HL-60 (cell line): ENCODE measurements at regions not wholly inside any gene's neighbourhood (a gene's known extent, or its start where the extent isn't known, plus 50 kb on each side); places are given as distances from the start of the nearest gene placed in this dataset.

Source experiments
- GABPA ChIP-seq: IDR thresholded peaks from 2 replicates; pipeline ENCODE4 v1.6.1; 2012; ENCODE audit warnings: low read depth
- POLR2AphosphoS5 ChIP-seq: IDR thresholded peaks from 2 replicates; pipeline ENCODE4 v1.6.1; 2012; ENCODE audit warnings: low read depth
- TF ChIP-seq, protein P1 (sequence below): IDR thresholded peaks from one replicate; pipeline ENCODE4 v1.5.1; 2011; ENCODE audit warnings: low read length, control low read depth, inconsistent platforms; ENCODE audit not compliant: insufficient read depth
- TF ChIP-seq, protein P2 (sequence below): IDR thresholded peaks from 2 replicates; pipeline ENCODE4 v1.6.1; 2012; ENCODE audit warnings: low read depth; ENCODE audit not compliant: insufficient replicate concordance

DNA sequence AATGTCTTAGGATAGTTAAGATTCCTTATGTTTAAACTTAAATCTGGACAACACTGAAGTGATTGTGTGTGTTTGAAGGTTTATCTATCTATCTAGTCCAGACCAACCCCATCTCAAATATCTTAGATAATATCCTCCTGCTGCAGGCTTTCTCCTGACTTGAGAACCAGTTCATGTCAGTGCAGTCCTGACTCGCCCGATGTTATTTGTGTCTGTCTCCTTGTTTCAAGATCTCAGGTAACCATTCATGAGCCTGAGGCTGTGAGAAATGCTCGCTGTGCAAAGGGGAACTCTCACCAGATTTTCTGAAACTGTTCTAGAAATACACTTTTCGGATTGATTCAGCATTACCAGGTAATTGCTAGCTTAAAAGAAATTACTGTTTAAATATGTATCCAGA, 356.2 kb downstream of the SNAPC1 start:
- TF ChIP-seq, protein P1, sequence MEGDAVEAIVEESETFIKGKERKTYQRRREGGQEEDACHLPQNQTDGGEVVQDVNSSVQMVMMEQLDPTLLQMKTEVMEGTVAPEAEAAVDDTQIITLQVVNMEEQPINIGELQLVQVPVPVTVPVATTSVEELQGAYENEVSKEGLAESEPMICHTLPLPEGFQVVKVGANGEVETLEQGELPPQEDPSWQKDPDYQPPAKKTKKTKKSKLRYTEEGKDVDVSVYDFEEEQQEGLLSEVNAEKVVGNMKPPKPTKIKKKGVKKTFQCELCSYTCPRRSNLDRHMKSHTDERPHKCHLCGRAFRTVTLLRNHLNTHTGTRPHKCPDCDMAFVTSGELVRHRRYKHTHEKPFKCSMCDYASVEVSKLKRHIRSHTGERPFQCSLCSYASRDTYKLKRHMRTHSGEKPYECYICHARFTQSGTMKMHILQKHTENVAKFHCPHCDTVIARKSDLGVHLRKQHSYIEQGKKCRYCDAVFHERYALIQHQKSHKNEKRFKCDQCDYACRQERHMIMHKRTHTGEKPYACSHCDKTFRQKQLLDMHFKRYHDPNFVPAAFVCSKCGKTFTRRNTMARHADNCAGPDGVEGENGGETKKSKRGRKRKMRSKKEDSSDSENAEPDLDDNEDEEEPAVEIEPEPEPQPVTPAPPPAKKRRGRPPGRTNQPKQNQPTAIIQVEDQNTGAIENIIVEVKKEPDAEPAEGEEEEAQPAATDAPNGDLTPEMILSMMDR: no peak
- TF ChIP-seq, protein P2, sequence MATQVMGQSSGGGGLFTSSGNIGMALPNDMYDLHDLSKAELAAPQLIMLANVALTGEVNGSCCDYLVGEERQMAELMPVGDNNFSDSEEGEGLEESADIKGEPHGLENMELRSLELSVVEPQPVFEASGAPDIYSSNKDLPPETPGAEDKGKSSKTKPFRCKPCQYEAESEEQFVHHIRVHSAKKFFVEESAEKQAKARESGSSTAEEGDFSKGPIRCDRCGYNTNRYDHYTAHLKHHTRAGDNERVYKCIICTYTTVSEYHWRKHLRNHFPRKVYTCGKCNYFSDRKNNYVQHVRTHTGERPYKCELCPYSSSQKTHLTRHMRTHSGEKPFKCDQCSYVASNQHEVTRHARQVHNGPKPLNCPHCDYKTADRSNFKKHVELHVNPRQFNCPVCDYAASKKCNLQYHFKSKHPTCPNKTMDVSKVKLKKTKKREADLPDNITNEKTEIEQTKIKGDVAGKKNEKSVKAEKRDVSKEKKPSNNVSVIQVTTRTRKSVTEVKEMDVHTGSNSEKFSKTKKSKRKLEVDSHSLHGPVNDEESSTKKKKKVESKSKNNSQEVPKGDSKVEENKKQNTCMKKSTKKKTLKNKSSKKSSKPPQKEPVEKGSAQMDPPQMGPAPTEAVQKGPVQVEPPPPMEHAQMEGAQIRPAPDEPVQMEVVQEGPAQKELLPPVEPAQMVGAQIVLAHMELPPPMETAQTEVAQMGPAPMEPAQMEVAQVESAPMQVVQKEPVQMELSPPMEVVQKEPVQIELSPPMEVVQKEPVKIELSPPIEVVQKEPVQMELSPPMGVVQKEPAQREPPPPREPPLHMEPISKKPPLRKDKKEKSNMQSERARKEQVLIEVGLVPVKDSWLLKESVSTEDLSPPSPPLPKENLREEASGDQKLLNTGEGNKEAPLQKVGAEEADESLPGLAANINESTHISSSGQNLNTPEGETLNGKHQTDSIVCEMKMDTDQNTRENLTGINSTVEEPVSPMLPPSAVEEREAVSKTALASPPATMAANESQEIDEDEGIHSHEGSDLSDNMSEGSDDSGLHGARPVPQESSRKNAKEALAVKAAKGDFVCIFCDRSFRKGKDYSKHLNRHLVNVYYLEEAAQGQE: no peak
- TF ChIP-seq POLR2AphosphoS5: no peak
- TF ChIP-seq GABPA: no peak
